ENCODE measurements at regions not wholly inside any gene's neighbourhood (a gene's known extent, or its start where the extent isn't known, plus 50 kb on each side); places are given as distances from the start of the nearest gene placed in this dataset.

GRCh38 chr12:97313471-97314190, 149.0 kb upstream of the RMST start:
- dilution Hi-C loops (cut with MboI; ENCODE audit: extremely low pct_ligation_motif_present, low sequenced_read_pairs): no loop called here
- H3K4me2 ChIP-seq (ENCODE audit: control insufficient read depth, extremely low read depth, insufficient read depth, low read depth, low read length): no peak overlapping the region
- no peaks in the 10 kb centered on the region for H3K4me1 ChIP-seq (ENCODE audit: control insufficient read depth, extremely low read depth, insufficient read depth, low read length)
- H4K20me1 ChIP-seq (ENCODE audit: control insufficient read depth, extremely low read depth, insufficient read depth, low read length): no peaks in the 10 kb centered on the region
- H3K9me3 ChIP-seq (ENCODE audit: control insufficient read depth, low read depth, low read length): no peaks in the 10 kb centered on the region
- no peak overlapping the region for H3K9ac ChIP-seq (ENCODE audit: control insufficient read depth, extremely low read depth, insufficient read depth, low read length)
- H3K9me1 ChIP-seq (ENCODE audit: control insufficient read depth, extremely low read depth, insufficient read depth, low read length): no peaks in the 10 kb centered on the region
- DNase-seq (ENCODE audit: low read depth, low spot score): no peak
- H3K4me3 ChIP-seq (ENCODE audit: control insufficient read depth in 2 of 3, extremely low read depth in 1 of 3, insufficient read depth in 2 of 3, low read depth in 1 of 3, low read length in 3 of 3): no peak overlapping the region
- H3K27me3 ChIP-seq (ENCODE audit: control insufficient read depth, extremely low read depth, insufficient read depth, low read length): no peaks in the 10 kb centered on the region
- TF ChIP-seq EZH2 (IDR thresholded peaks at IDR 0.05; ENCODE audit: low read length): no peak
- TF ChIP-seq CTCF (optimal IDR thresholded peaks at IDR 0.05 in 1 of 3, IDR thresholded peaks at IDR 0.05 in 1 of 3, conservative IDR thresholded peaks at IDR 0.05 in 1 of 3; ENCODE audit: extremely low read depth in 1 of 3, insufficient read depth in 2 of 3, low read length in 3 of 3): no peak
- H2AFZ ChIP-seq (ENCODE audit: control insufficient read depth, low read length): no peak overlapping the region
- no peak overlapping the region for H3K27ac ChIP-seq (ENCODE audit: control insufficient read depth, insufficient read depth, low read length)
- no peaks in the 10 kb centered on the region for H3K79me2 ChIP-seq (ENCODE audit: control insufficient read depth, insufficient read depth, low read length)
- no peaks in the 10 kb centered on the region for H3K36me3 ChIP-seq (ENCODE audit: control insufficient read depth in 2 of 2, extremely low read depth in 1 of 2, insufficient read depth in 2 of 2, low read length in 2 of 2)
- FAIRE-seq: no peak

GRCh38 chr12:97316321-97316720, 146.3 kb upstream of the RMST start:
- no peak for DNase-seq (ENCODE audit: low read depth, low spot score)
- H3K9ac ChIP-seq (ENCODE audit: control insufficient read depth, extremely low read depth, insufficient read depth, low read length): no peak overlapping the region
- no peaks in the 10 kb centered on the region for H3K4me1 ChIP-seq (ENCODE audit: control insufficient read depth, extremely low read depth, insufficient read depth, low read length)
- H4K20me1 ChIP-seq (ENCODE audit: control insufficient read depth, extremely low read depth, insufficient read depth, low read length): no peaks in the 10 kb centered on the region
- no peak overlapping the region for H3K27ac ChIP-seq (ENCODE audit: control insufficient read depth, insufficient read depth, low read length)
- no peaks in the 10 kb centered on the region for H3K9me1 ChIP-seq (ENCODE audit: control insufficient read depth, extremely low read depth, insufficient read depth, low read length)
- H3K79me2 ChIP-seq (ENCODE audit: control insufficient read depth, insufficient read depth, low read length): no peaks in the 10 kb centered on the region
- H3K36me3 ChIP-seq (ENCODE audit: control insufficient read depth in 2 of 2, extremely low read depth in 1 of 2, insufficient read depth in 2 of 2, low read length in 2 of 2): no peaks in the 10 kb centered on the region
- H3K4me2 ChIP-seq (ENCODE audit: control insufficient read depth, extremely low read depth, insufficient read depth, low read depth, low read length): no peak overlapping the region
- no peak overlapping the region for H3K4me3 ChIP-seq (ENCODE audit: control insufficient read depth in 2 of 3, extremely low read depth in 1 of 3, insufficient read depth in 2 of 3, low read depth in 1 of 3, low read length in 3 of 3)
- H3K9me3 ChIP-seq (ENCODE audit: control insufficient read depth, low read depth, low read length): no peaks in the 10 kb centered on the region
- no peak overlapping the region for H2AFZ ChIP-seq (ENCODE audit: control insufficient read depth, low read length)
- no peak for TF ChIP-seq EZH2 (IDR thresholded peaks at IDR 0.05; ENCODE audit: low read length)
- no peak for TF ChIP-seq CTCF (optimal IDR thresholded peaks at IDR 0.05 in 1 of 3, IDR thresholded peaks at IDR 0.05 in 1 of 3, conservative IDR thresholded peaks at IDR 0.05 in 1 of 3; ENCODE audit: extremely low read depth in 1 of 3, insufficient read depth in 2 of 3, low read length in 3 of 3)
- dilution Hi-C loops (cut with MboI; ENCODE audit: extremely low pct_ligation_motif_present, low sequenced_read_pairs): no loop called here
- no peak for FAIRE-seq
- no peaks in the 10 kb centered on the region for H3K27me3 ChIP-seq (ENCODE audit: control insufficient read depth, extremely low read depth, insufficient read depth, low read length)
